ENCODE measurements at regions not wholly inside any gene's neighbourhood (a gene's known extent, or its start where the extent isn't known, plus 50 kb on each side); places are given as distances from the start of the nearest gene placed in this dataset.
"Not testable (repeated sequence)": the region's sequence is repeated elsewhere in the genome, so short reads cannot be mapped to it uniquely, and the experiment has no call there.

DNA sequence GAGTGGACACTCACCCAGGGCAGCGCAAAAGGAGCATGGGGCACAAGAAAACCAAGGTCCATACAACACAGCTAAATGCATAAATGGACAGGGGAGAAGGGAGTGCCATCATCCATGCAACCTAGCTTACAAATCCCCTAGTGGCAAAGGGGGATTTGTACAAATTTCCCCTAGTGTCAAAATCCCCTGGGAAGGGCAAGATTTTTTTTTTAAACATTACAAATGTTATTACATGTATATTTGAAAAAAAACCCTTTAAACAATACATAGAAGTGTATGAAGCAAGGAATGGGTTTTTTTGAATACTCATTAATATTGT is 89.6 kb upstream of the IVNS1ABP start:
- no peak for ATAC-seq

DNA sequence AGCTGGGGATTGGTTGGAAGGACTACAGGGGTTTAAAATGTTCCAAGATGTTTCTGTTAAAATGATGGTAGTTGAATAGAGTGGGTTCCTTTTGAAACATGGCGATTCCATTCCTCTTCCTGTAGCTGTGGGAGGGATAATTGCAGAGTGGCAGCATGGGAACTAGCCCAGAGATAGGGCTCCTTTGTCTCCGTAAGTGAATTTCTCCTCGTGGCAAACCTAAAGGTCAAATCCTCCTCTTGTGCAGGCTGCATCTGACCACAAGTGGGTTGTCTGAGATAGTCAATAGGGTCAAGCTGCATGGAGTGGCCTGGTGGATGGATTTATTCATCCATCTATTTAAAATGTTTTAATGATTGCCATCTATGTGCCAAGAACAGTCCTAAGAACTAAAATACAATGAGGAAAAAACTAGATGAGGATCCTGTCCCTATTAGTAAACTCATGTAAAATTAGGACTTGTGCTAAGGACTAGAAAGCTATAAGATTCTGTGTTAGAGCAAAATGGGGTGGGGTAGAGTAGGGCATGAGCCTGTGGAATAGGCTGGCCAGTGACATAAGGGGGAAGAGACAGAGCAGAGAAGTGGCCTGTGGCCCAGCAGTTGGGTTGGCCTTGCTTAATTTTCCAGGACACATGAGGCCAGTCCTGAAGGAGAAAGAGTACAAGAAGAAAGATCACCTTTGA is 89.1 kb upstream of the IVNS1ABP start:
- DNase-seq (ENCODE audit: missing footprints) (no peak), ATAC-seq (no peak)
- intact Hi-C loops (cut with DNase I): no loop called here

More for the DNA sequence above, 89.6 kb upstream of the IVNS1ABP start:
- DNase-seq (ENCODE audit: missing footprints): no peak
- intact Hi-C loops (cut with DNase I): no loop called here

- intact Hi-C loops (cut with DNase I): no loop called here
- no peak for ATAC-seq
These were observed 88.0 kb upstream of the IVNS1ABP start for GRCh38 chr1:185404907-185405568.

DNA sequence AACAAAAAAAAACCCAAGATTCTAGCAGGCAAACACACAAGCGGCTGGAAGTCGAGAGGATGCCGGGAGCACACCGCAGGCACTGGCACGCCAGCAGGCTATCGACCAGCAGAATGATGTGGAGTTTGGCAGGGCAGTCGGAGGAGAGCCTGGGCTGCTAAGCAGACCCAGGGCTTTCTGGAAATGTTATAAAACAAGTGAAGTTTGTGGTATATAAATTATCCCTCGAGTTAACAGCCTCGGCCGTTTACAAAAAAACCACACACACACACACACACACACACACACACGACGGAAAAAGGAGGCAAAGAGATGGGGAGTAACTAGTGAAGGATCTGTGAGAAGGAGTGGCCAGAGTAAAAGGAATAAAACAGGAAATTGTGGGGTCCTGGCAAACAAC is 87.2 kb upstream of the IVNS1ABP start:
- ATAC-seq (peak; percentile 62), DNase-seq (ENCODE audit: missing footprints) (peak; percentile 62)
- intact Hi-C loops (cut with DNase I): no loop called here

More at GRCh38 chr1:185404907-185405568, 88.0 kb upstream of the IVNS1ABP start:
- no peak for DNase-seq (ENCODE audit: missing footprints)

- ATAC-seq: no peak
- intact Hi-C loops (cut with DNase I): no loop called here
- DNase-seq (ENCODE audit: missing footprints): no peak
These were observed 85.9 kb upstream of the IVNS1ABP start for GRCh38 chr1:185402930-185403329.

- no peak for ATAC-seq
- DNase-seq (ENCODE audit: missing footprints): no peak
- intact Hi-C loops (cut with DNase I): no loop called here
These were observed 84.0 kb upstream of the IVNS1ABP start for GRCh38 chr1:185401019-185401418.

DNA sequence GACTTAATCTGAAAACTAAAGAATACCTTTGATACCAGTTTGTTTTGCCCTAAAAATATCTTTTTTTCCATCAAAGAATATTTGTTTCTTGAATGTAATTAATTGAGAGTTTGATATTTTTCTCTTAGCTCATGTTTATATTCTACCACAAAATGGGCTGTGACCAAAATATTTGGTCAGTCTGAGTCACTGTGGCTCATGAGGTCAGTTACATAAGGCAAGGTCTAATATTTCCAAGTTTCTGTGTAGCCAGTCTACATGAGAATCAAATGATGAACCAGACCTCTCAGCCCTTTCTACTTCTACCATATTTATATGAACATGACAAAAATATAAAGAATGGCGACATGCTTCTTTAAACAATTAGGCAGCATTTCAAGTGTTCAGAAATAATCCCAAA is 83.0 kb upstream of the IVNS1ABP start:
- ATAC-seq: peak; percentile 64
- intact Hi-C loops (cut with DNase I): no loop called here
- no peak for DNase-seq (ENCODE audit: missing footprints)

DNA sequence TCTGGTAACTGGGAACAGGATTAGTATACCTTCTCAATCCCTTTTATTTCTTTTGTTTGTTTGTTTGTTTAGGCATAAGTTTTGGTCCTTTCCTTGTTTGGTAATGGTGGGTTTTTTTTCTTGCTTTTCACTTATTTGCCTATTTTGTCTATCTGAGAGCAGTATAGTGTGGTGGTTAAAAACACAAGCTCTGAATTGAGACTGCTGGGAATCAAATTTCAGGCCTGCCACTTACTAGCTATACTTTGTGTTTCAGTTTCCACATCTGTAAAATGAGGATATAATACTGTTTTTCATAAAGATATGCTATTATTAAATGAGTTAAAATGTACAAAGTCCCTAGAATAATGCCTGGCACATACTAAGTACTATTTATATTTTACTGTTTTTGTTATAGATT is 81.6 kb upstream of the IVNS1ABP start:
- intact Hi-C loops (cut with DNase I): no loop called here
- no peak for ATAC-seq
- no peak for DNase-seq (ENCODE audit: missing footprints)

- no peak for DNase-seq (ENCODE audit: missing footprints)
- ATAC-seq: no peak
- intact Hi-C loops (cut with DNase I): no loop called here
These were observed 81.0 kb upstream of the IVNS1ABP start for GRCh38 chr1:185398022-185398421.

- intact Hi-C loops (cut with DNase I): no loop called here
- DNase-seq (ENCODE audit: missing footprints): no peak
These were observed 80.1 kb upstream of the IVNS1ABP start for GRCh38 chr1:185397183-185397582.

DNA sequence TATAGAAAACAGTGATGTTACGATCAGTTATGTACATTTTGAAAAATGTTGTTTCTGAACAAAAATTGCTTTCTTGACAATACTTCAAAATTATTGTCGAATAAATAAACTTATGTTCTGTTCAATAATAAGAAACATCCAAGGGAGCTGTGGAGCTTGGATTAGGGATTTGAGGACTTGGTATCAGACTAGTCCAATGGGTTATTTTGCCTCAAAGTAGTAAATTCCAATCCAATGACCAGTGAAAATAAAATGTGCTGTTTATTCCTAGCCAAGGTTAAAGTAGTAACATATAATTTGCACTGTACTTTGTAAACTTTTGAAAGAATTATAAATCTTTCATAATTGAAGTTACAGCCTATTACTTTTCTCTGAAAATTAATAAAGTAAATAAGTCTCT is 79.1 kb upstream of the IVNS1ABP start:
- intact Hi-C loops (cut with DNase I): no loop called here

More at GRCh38 chr1:185397183-185397582, 80.1 kb upstream of the IVNS1ABP start:
- ATAC-seq: no peak

GRCh38 chr1:185393815-185394214 is 76.8 kb upstream of the IVNS1ABP start:
- no peak for ATAC-seq
- intact Hi-C loops (cut with DNase I): no loop called here

More for the DNA sequence above, 79.1 kb upstream of the IVNS1ABP start:
- ATAC-seq: no peak
- DNase-seq (ENCODE audit: missing footprints): no peak

GRCh38 chr1:185393205-185393604 is 76.2 kb upstream of the IVNS1ABP start:
- no peak for ATAC-seq

More at GRCh38 chr1:185393815-185394214, 76.8 kb upstream of the IVNS1ABP start:
- no peak for DNase-seq (ENCODE audit: missing footprints)

GRCh38 chr1:185388815-185389214 is 71.8 kb upstream of the IVNS1ABP start:
- ATAC-seq (no peak), DNase-seq (ENCODE audit: missing footprints) (no peak)
- intact Hi-C loops (cut with DNase I): no loop called here

More at GRCh38 chr1:185393205-185393604, 76.2 kb upstream of the IVNS1ABP start:
- intact Hi-C loops (cut with DNase I): no loop called here
- no peak for DNase-seq (ENCODE audit: missing footprints)

DNA sequence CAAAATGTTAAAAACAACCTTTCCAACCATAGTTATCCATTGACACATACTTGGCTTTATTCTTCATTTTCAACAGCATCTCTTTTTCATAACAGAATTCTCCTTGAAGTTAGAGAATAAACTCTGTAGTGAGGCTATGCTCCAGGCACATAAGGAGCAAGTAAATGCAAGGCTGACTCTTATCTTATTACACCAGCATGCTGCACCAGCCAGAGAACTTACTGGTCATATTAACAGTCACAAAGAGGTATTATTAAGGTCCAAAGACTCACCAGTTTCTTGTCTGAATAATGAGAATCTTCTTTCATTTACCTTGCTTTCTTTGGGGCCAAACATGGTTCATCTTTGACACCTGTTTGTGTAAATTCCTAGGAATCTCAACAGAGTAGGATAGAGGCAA is 71.3 kb upstream of the IVNS1ABP start:
- ATAC-seq (no peak), DNase-seq (ENCODE audit: missing footprints) (no peak)
- intact Hi-C loops (cut with DNase I): no loop called here

DNA sequence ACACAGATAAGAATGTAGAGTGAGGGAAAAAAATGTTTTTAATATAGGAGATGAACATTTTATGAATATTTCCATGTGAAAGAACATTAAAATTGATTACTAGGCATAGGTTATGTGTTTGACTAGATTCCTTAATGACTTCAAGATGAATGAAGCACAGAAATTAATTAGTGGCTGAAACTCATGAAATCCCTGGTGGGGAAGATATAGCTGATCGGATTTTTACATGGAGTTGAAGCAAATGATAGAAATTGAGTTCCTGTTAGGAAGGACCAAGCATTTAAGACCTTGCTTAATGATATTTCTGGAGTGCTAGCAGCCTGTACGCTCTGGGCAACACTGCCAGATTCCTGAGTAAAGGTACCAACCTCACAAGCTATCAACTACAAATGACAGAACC is 68.9 kb upstream of the IVNS1ABP start:
- intact Hi-C loops (cut with DNase I): no loop called here
- DNase-seq (ENCODE audit: missing footprints): no peak
- ATAC-seq: no peak

DNA sequence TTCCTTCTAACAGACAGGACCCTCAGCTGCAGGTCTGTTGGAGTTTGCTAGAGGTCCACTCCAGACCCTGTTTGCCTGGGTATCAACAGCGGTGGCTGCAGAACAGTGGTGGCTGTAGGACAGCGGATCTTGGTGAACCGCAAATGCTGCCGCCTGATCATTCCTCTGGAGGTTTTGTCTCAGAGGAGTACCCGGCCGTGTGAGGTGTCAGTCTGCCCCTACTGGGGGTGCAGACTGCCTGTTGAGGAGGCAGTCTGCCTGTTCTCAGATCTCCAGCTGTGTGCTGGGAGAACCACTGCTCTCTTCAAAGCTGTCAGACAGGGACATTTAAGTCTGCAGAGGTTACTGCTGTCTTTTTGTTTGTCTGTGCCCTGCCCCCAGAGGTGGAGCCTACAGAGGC is 66.8 kb upstream of the IVNS1ABP start:
- ATAC-seq; intact Hi-C loops (cut with DNase I); DNase-seq (ENCODE audit: missing footprints): not testable (repeated sequence)

DNA sequence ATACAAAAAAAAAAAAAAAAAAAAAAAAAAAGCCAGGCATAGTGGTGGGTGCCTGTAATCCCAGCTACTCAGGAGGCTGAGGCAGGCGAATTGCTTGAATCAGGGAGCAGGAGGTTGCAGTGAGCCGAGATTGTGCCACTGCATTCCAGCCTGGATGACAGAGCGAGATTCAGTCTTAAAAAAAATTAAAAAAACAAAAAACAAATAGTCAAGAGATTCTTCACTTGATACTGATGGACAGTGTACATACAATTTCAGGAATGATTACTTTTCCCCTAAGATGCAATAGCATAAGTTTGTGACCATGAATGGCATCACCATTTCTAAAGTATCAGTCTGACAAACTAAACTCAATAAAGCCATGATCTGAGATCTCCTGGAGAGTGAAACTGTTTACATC is 60.8 kb upstream of the IVNS1ABP start:
- no peak for ATAC-seq
- no peak for DNase-seq (ENCODE audit: missing footprints)
- intact Hi-C loops (cut with DNase I): no loop called here

DNA sequence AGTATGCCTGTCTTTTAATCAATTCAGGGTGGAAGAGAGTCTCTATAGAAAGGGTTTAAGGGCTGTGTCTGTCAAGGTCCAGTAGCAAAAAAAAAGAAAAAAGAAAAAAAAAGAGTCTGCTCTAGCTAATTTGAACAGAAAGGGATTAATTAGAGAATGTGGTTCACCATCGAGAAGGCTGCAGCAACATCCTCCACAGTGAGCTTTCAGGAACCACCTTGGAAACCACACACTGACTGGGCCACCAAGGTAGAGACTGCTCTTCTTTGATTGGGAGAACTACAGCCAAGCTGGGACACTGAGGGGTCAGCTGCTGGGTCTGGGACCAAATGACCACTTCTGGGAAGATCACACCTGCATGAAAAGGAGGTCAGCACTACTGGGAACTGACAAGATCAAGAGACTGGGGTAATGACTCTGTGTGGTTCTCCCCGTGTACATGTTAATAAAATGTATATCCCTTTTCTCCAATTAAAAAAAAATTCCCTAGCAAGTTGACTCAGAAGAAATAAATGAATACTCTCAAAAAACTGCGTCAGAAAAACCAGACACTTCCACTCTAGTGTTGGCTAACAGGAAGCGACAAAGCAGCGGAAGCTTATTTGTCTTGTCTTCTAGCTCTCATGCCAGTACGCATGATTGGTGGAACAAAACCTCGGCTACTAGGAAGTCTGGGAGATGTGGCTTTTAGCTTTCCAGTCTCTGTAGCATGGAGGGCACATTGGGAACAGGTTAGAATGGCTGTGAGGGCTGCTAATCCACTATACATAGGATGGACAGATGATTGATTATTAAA is 60.0 kb upstream of the IVNS1ABP start:
- ATAC-seq (no peak), DNase-seq (ENCODE audit: missing footprints) (no peak)
- intact Hi-C loops (cut with DNase I): no loop called here

- intact Hi-C loops (cut with DNase I): no loop called here
- DNase-seq (ENCODE audit: missing footprints) (no peak), ATAC-seq (no peak)
These were observed 59.2 kb upstream of the IVNS1ABP start for GRCh38 chr1:185376288-185376687.
